Suprapubic skin (tissue), 4 donors: ENCODE measurements at regions not wholly inside any gene's neighbourhood (a gene's known extent, or its start where the extent isn't known, plus 50 kb on each side); places are given as distances from the start of the nearest gene placed in this dataset.

Source experiments
- CTCF ChIP-seq, 2 donors: fragments of 200-600 bp in 1 of 2; fragments of 450-650 bp in 1 of 2; sonication (generic) in 1 of 2; IDR thresholded peaks; one replicate each; pipeline ENCODE4 v1.5.1; 2016 to 2019; ENCODE audit warnings: antibody characterized with exemption in 2 of 2, mild to moderate bottlenecking in 1 of 2, moderate library complexity in 1 of 2
- EP300 ChIP-seq: sonication (generic); formaldehyde crosslinking; IDR thresholded peaks from one replicate; pipeline ENCODE4 v1.6.1; 2017; ENCODE audit warnings: antibody characterized with exemption
- POLR2A ChIP-seq, 2 donors: fragments of 450-650 bp; IDR thresholded peaks; one replicate each; pipeline ENCODE4 v1.6.1; 2017; ENCODE audit warnings: antibody characterized with exemption in 2 of 2, mild to moderate bottlenecking in 2 of 2, moderate library complexity in 2 of 2
- POLR2AphosphoS5 ChIP-seq, 3 donors: sonication (generic); formaldehyde crosslinking; IDR thresholded peaks; one replicate each; pipeline ENCODE4 v1.6.1; 2017; ENCODE audit warnings: antibody characterized with exemption in 3 of 3

GRCh38 chr1:238248356-238248755 is 357.6 kb upstream of the ZP4 start:
- no peak for TF ChIP-seq POLR2AphosphoS5 (IDR thresholded peaks at IDR 0.05)
- no peak for TF ChIP-seq EP300
- TF ChIP-seq CTCF (IDR thresholded peaks at IDR 0.05), result no peak
- TF ChIP-seq POLR2A (IDR thresholded peaks at IDR 0.05), result no peak
